ENCODE measurements at regions not wholly inside any gene's neighbourhood (a gene's known extent, or its start where the extent isn't known, plus 50 kb on each side); places are given as distances from the start of the nearest gene placed in this dataset.

DNA sequence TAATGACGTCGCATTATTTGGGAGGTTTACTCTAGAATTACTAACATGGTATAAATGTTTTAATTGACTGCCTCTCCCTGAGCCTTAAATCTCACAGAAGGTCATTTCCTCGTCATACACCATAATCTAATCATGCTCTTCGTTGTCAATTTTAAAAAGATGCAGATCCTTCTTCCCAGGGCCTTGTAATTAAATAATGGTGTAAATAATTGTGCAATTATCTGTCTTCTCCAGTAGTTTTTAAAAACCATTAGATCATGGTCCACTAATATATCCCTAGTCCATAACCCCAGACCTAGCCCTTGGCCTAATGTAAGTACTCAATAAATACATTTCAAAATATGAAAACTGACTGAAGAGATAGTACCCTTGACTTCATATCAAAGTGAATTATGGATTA is 181.5 kb upstream of the GNAI1 start (continued):
- no peak for TF ChIP-seq ZNF416 (CRISPR knock-in tag; IDR thresholded peaks at IDR 0.05)
- TF ChIP-seq, protein P1, sequence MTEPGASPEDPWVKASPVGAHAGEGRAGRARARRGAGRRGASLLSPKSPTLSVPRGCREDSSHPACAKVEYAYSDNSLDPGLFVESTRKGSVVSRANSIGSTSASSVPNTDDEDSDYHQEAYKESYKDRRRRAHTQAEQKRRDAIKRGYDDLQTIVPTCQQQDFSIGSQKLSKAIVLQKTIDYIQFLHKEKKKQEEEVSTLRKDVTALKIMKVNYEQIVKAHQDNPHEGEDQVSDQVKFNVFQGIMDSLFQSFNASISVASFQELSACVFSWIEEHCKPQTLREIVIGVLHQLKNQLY (CRISPR knock-in tag; IDR thresholded peaks at IDR 0.05), result no peak
- TF ChIP-seq, protein P2, sequence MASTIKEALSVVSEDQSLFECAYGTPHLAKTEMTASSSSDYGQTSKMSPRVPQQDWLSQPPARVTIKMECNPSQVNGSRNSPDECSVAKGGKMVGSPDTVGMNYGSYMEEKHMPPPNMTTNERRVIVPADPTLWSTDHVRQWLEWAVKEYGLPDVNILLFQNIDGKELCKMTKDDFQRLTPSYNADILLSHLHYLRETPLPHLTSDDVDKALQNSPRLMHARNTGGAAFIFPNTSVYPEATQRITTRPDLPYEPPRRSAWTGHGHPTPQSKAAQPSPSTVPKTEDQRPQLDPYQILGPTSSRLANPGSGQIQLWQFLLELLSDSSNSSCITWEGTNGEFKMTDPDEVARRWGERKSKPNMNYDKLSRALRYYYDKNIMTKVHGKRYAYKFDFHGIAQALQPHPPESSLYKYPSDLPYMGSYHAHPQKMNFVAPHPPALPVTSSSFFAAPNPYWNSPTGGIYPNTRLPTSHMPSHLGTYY (CRISPR knock-in tag; IDR thresholded peaks at IDR 0.05), result no peak
- TF ChIP-seq, protein P3, sequence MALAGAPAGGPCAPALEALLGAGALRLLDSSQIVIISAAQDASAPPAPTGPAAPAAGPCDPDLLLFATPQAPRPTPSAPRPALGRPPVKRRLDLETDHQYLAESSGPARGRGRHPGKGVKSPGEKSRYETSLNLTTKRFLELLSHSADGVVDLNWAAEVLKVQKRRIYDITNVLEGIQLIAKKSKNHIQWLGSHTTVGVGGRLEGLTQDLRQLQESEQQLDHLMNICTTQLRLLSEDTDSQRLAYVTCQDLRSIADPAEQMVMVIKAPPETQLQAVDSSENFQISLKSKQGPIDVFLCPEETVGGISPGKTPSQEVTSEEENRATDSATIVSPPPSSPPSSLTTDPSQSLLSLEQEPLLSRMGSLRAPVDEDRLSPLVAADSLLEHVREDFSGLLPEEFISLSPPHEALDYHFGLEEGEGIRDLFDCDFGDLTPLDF (CRISPR knock-in tag; IDR thresholded peaks at IDR 0.05), result no peak

DNA sequence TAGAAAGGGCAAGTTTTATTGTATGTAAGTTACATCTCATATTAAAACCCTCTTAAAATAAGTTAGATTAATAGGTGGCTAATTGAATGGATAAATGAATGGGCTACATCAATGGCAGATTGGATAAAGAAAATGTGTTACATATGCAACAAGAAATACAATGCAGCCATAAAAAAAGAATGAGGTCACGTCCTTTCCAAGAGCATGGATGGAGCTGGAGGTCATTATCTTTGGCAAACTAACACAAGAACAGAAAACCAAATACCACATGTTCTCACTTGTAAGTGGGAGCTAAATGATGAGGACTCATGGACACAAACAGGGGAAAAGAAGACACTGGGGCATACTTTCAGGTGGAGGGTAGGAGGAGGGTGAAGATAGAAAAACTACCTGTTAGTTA is 182.2 kb upstream of the GNAI1 start:
- no peak overlapping the region for H3K4me3 Mint-ChIP-seq

More for the DNA sequence above, 182.2 kb upstream of the GNAI1 start:
- DNase-seq (ENCODE audit: low spot score) (no peak), ATAC-seq (no peak)
- peaks cover 2% of the 10 kb centered on the region for H3K36me3 Mint-ChIP-seq
- CTCF ChIA-PET, result no interaction called here
- no peaks in the 10 kb centered on the region for H3K27me3 Mint-ChIP-seq (ENCODE audit: low read depth)
- POLR2A ChIA-PET, result no interaction called here
- peaks cover 7% of the 10 kb centered on the region; the same call in 1 of the 2 replicates for H3K4me1 Mint-ChIP-seq
- peaks cover 7% of the 10 kb centered on the region for H3K9me3 Mint-ChIP-seq
- no peak overlapping the region for H3K27ac Mint-ChIP-seq
- TF ChIP-seq, protein P4, sequence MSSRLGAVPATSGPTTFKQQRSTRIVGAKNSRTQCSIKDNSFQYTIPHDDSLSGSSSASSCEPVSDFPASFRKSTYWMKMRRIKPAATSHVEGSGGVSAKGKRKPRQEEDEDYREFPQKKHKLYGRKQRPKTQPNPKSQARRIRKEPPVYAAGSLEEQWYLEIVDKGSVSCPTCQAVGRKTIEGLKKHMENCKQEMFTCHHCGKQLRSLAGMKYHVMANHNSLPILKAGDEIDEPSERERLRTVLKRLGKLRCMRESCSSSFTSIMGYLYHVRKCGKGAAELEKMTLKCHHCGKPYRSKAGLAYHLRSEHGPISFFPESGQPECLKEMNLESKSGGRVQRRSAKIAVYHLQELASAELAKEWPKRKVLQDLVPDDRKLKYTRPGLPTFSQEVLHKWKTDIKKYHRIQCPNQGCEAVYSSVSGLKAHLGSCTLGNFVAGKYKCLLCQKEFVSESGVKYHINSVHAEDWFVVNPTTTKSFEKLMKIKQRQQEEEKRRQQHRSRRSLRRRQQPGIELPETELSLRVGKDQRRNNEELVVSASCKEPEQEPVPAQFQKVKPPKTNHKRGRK (CRISPR knock-in tag; IDR thresholded peaks at IDR 0.05; ENCODE audit: borderline replicate concordance), result no peak
- no peak for TF ChIP-seq NFYB (CRISPR knock-in tag; conservative IDR thresholded peaks at IDR 0.05; ENCODE audit: low read depth)
- no peak for TF ChIP-seq RELA (CRISPR knock-in tag; IDR thresholded peaks at IDR 0.05; ENCODE audit: borderline replicate concordance)
- TF ChIP-seq GABPB1 (CRISPR knock-in tag; IDR thresholded peaks at IDR 0.05), result no peak
- no peak for TF ChIP-seq GTF2I (CRISPR knock-in tag; conservative IDR thresholded peaks at IDR 0.05)
- TF ChIP-seq, protein P5, sequence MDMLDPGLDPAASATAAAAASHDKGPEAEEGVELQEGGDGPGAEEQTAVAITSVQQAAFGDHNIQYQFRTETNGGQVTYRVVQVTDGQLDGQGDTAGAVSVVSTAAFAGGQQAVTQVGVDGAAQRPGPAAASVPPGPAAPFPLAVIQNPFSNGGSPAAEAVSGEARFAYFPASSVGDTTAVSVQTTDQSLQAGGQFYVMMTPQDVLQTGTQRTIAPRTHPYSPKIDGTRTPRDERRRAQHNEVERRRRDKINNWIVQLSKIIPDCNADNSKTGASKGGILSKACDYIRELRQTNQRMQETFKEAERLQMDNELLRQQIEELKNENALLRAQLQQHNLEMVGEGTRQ (CRISPR knock-in tag; IDR thresholded peaks at IDR 0.05), result no peak
- TF ChIP-seq, protein P3 (CRISPR knock-in tag; IDR thresholded peaks at IDR 0.05), result no peak
- TF ChIP-seq, protein P6, sequence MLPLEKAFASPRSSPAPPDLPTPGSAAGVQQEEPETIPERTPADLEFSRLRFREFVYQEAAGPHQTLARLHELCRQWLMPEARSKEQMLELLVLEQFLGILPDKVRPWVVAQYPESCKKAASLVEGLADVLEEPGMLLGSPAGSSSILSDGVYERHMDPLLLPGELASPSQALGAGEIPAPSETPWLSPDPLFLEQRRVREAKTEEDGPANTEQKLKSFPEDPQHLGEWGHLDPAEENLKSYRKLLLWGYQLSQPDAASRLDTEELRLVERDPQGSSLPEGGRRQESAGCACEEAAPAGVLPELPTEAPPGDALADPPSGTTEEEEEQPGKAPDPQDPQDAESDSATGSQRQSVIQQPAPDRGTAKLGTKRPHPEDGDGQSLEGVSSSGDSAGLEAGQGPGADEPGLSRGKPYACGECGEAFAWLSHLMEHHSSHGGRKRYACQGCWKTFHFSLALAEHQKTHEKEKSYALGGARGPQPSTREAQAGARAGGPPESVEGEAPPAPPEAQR (CRISPR knock-in tag; IDR thresholded peaks at IDR 0.05), result no peak
- TF ChIP-seq, protein P7, sequence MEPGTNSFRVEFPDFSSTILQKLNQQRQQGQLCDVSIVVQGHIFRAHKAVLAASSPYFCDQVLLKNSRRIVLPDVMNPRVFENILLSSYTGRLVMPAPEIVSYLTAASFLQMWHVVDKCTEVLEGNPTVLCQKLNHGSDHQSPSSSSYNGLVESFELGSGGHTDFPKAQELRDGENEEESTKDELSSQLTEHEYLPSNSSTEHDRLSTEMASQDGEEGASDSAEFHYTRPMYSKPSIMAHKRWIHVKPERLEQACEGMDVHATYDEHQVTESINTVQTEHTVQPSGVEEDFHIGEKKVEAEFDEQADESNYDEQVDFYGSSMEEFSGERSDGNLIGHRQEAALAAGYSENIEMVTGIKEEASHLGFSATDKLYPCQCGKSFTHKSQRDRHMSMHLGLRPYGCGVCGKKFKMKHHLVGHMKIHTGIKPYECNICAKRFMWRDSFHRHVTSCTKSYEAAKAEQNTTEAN (CRISPR knock-in tag; IDR thresholded peaks at IDR 0.05), result no peak
- no peak for TF ChIP-seq ZNF232 (CRISPR knock-in tag; IDR thresholded peaks at IDR 0.05)
- no peak for TF ChIP-seq ZNF263 (CRISPR knock-in tag; IDR thresholded peaks at IDR 0.05; ENCODE audit: low read depth)
